IPS DF 6.9 (cell line): ENCODE measurements at regions not wholly inside any gene's neighbourhood (a gene's known extent, or its start where the extent isn't known, plus 50 kb on each side); places are given as distances from the start of the nearest gene placed in this dataset.

ENCODE experiments used
- DNase-seq: peaks from one replicate; pipeline ENCODE4 v3.0.0-alpha.2; 2013; ENCODE audit warnings: low read depth, low spot score
- H3K27ac ChIP-seq: one replicate; pipeline ENCODE4 v1.5.1; 2013; ENCODE audit warnings: low read length, control low read depth
- H3K27me3 ChIP-seq: 2 replicates; pipeline ENCODE4 v1.6.1; 2013; ENCODE audit warnings: mild to moderate bottlenecking, low read length; ENCODE audit not compliant: control insufficient read depth, insufficient read depth
- H3K36me3 ChIP-seq: 2 replicates; pipeline ENCODE4 v1.6.1; 2013; ENCODE audit warnings: low read length; ENCODE audit not compliant: control insufficient read depth, insufficient read depth
- H3K4me1 ChIP-seq: 2 replicates; pipeline ENCODE4 v1.6.1; 2013; ENCODE audit warnings: low read length; ENCODE audit not compliant: control insufficient read depth, insufficient read depth
- H3K4me3 ChIP-seq: 2 replicates; pipeline ENCODE4 v1.5.1; 2013; ENCODE audit warnings: mild to moderate bottlenecking, low read length
- H3K9me3 ChIP-seq: 2 replicates; pipeline ENCODE4 v1.6.1; 2013; ENCODE audit warnings: low read length, inconsistent platforms; ENCODE audit not compliant: control insufficient read depth, insufficient read depth
- WGBS: extraction: QIAGEN DNeasy Blood & Tissue Kit; methylation state at CpG from one replicate; pipeline ENCODE4 v1.1.7; 2013; ENCODE audit warnings: mixed read lengths, missing lambda C conversion rate; ENCODE audit not compliant: insufficient read length, insufficient coverage; 5-methylcytosine and 5-hydroxymethylcytosine counted together

GRCh38 chr2:191514613-191515012, 163.3 kb upstream of the NABP1 start:
- Histone ChIP-seq H3K9me3 (no peaks in the 10 kb centered on the region), H3K27me3 (no peaks in the 10 kb centered on the region), H3K27ac (no peak overlapping the region), H3K4me3 (no peak overlapping the region), H3K4me1 (no peaks in the 10 kb centered on the region), H3K36me3 (no peaks in the 10 kb centered on the region)
- no peak for DNase-seq
- no CpG with 5 or more reads among the region's 4 CpGs for WGBS

DNA sequence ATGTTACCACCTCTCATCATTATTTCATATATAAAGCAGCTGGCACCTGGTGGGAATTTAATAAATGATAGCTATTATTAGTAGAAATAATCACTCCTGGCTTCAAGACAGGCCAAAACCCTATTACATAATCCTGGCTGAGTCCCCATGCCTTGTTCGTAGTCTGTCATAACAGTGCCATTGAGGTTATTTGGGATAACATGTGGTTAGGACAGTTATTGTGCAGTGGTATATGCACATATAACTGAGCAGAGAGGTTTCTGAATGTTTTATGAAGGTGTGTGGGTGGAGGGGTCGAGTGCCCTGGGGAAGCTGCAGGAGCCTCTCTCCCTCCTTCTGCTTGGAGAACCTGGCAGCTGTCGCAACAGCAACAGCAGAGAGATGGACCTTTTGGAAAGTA, 162.4 kb upstream of the NABP1 start:
- no CpG with 5 or more reads among the region's 3 CpGs for WGBS
- Histone ChIP-seq H3K36me3 (no peaks in the 10 kb centered on the region), H3K4me3 (no peak overlapping the region), H3K27me3 (no peaks in the 10 kb centered on the region), H3K9me3 (no peaks in the 10 kb centered on the region), H3K27ac (no peak overlapping the region), H3K4me1 (no peaks in the 10 kb centered on the region)
- no peak for DNase-seq

DNA sequence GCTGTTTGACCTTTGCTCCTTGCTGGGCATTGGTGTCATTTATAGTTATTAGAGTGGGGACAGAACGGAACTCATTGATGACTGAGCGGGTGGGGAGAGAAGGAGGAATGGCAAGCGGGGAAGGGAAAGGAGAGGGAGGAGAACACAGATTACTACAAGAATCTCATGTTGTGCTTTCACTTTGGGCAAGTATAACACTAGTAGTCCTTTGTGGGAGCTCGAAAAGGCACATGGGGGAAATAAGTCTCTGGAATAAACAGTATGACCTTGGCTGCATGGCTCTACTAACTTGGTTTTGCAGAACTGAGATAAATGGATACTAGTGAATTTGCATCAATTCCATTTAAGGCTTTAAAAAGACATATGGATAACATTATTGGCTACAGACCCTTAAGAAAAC, 161.7 kb upstream of the NABP1 start:
- Histone ChIP-seq H3K36me3 (no peaks in the 10 kb centered on the region), H3K27ac (no peak overlapping the region), H3K4me1 (no peaks in the 10 kb centered on the region), H3K9me3 (no peaks in the 10 kb centered on the region), H3K27me3 (no peaks in the 10 kb centered on the region), H3K4me3 (no peak overlapping the region)
- no peak for DNase-seq
- WGBS = no CpG with 5 or more reads among the region's 4 CpGs

- no peaks in the 10 kb centered on the region for H3K4me1 ChIP-seq
- no peaks in the 10 kb centered on the region for H3K27me3 ChIP-seq
- H3K4me3 ChIP-seq = no peak overlapping the region
- no CpG with 5 or more reads among the region's 1 CpG for WGBS
- H3K27ac ChIP-seq = no peak overlapping the region
- no peaks in the 10 kb centered on the region for H3K36me3 ChIP-seq
- no peaks in the 10 kb centered on the region for H3K9me3 ChIP-seq
- no peak for DNase-seq
Measured at GRCh38 chr2:191521608-191522208, 156.2 kb upstream of the NABP1 start.

DNA sequence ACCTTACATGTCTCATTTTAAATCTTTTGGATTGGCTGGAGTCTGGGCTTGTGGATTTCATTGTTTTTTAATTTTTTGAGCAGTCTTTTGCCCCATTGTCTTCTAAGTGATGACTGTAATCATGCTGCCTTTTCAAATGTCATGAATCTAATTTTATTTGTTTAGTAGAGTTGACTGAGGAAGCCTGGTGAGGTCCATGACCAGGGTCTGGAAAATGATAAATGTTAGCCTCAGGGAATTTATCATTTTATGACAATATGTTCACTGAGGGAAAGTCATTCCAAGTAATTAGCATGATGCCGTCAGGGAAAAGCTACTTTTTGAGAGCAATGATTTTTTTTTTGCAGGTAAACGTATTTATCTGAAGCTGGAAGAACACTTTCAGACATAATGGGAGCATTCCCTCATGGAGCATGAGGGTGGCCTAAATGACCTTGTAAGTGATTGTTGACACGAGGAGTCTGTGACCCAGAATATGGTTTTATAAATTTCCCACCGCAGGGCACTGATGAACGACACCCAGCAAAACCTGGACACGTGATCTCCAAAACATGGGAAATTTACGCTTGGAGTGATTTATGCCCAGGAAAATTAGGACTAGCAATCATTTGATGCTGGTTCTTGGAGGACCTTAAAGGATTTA, 155.3 kb upstream of the NABP1 start:
- DNase-seq = no peak
- no peaks in the 10 kb centered on the region for H3K9me3 ChIP-seq
- no peak overlapping the region for H3K27ac ChIP-seq
- no peaks in the 10 kb centered on the region for H3K27me3 ChIP-seq
- H3K36me3 ChIP-seq = no peaks in the 10 kb centered on the region
- no peaks in the 10 kb centered on the region for H3K4me1 ChIP-seq
- H3K4me3 ChIP-seq = no peak overlapping the region
- WGBS = no CpG with 5 or more reads among the region's 7 CpGs

DNA sequence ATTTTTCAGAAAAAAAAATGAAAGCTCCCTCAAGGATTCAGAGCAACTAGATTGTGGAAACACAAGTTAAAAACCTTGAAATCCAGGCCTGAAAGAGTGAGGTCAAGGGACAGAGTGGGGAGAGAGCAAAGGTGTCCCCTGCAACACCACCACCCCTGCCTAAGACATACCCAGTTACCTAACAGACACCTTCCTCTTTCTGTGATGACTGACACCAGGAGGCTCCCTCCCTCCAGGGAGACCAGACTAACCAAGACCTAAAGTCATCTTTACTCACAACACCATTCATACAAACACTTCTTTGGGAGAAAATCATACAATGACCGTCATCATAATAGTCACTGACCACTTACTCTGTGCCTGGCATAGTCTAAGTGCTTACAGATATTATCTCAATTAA, 151.8 kb upstream of the NABP1 start:
- WGBS = no CpG with 5 or more reads among the region's 1 CpG
- no peak for DNase-seq
- Histone ChIP-seq H3K27me3 (no peaks in the 10 kb centered on the region), H3K4me1 (no peaks in the 10 kb centered on the region), H3K4me3 (no peak overlapping the region), H3K27ac (no peak overlapping the region), H3K36me3 (no peaks in the 10 kb centered on the region), H3K9me3 (no peaks in the 10 kb centered on the region)

GRCh38 chr2:191526536-191526935, 151.4 kb upstream of the NABP1 start:
- no peak overlapping the region for H3K27ac ChIP-seq
- no peaks in the 10 kb centered on the region for H3K27me3 ChIP-seq
- H3K9me3 ChIP-seq = no peaks in the 10 kb centered on the region
- DNase-seq = no peak
- no CpG with 5 or more reads among the region's 2 CpGs for WGBS
- H3K36me3 ChIP-seq = no peaks in the 10 kb centered on the region
- no peaks in the 10 kb centered on the region for H3K4me1 ChIP-seq
- no peak overlapping the region for H3K4me3 ChIP-seq

GRCh38 chr2:191526953-191527556, 150.9 kb upstream of the NABP1 start:
- no peaks in the 10 kb centered on the region for H3K36me3 ChIP-seq
- H3K27ac ChIP-seq = no peak overlapping the region
- no peaks in the 10 kb centered on the region for H3K4me1 ChIP-seq
- no peaks in the 10 kb centered on the region for H3K9me3 ChIP-seq
- H3K4me3 ChIP-seq = no peak overlapping the region
- DNase-seq = no peak
- no CpG with 5 or more reads among the region's 3 CpGs for WGBS
- H3K27me3 ChIP-seq = no peaks in the 10 kb centered on the region

- Histone ChIP-seq H3K4me3 (no peak overlapping the region), H3K36me3 (no peaks in the 10 kb centered on the region), H3K27ac (no peak overlapping the region), H3K4me1 (no peaks in the 10 kb centered on the region), H3K27me3 (no peaks in the 10 kb centered on the region), H3K9me3 (no peaks in the 10 kb centered on the region)
- DNase-seq = no peak
- no CpG with 5 or more reads among the region's 1 CpG for WGBS
Measured at GRCh38 chr2:191530618-191531017, 147.3 kb upstream of the NABP1 start.

DNA sequence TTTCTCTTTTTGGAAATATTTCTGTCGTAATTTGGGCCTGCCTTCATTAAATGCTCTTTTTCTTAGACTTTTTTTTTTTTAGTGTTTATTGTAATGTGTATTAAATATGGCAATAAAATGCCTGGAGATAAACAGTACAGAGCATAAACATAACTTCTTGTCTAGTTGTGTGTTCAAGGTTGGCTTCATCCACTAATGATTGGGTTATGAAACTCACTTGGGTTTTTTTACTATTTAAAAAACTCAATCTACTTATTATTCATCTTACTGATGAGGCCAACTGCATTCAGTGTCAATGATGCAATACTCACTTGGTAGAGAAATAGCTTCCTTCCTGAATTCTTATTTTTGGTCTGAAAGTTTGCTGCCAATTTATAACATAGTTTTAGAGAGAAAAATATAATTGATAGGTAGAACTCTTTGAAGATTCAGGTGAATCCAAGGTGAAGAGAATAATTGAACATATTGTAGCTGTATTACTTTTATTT, 144.2 kb upstream of the NABP1 start:
- DNase-seq = no peak
- no peaks in the 10 kb centered on the region for H3K36me3 ChIP-seq
- WGBS = no CpG with 5 or more reads among the region's 1 CpG
- no peaks in the 10 kb centered on the region for H3K9me3 ChIP-seq
- no peaks in the 10 kb centered on the region for H3K27me3 ChIP-seq
- no peak overlapping the region for H3K27ac ChIP-seq
- H3K4me1 ChIP-seq = peaks cover 2% of the 10 kb centered on the region; the same call in 1 of the 2 replicates
- H3K4me3 ChIP-seq = no peak overlapping the region
